ENCODE measurements at regions not wholly inside any gene's neighbourhood (a gene's known extent, or its start where the extent isn't known, plus 50 kb on each side); places are given as distances from the start of the nearest gene placed in this dataset.

DNA sequence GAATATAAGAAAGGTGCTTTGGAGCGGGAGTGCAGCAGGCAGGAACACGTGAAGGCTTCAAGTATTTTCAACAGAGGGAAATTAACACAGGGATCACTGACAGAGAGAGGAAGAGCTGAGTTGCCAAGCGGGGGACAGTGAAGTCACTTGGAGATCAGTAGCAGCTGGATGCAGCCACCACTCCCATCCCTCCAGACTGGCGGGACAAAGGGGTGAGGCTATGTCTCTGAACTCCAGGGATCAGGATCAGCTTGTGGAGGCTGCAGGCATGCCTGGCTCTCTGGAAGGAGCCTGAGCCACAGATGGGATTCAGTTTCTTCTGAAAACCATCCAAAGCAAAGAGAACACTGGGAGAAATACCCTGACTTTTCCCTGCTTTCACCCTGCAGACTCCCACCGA, 113.7 kb upstream of the IRX3 start:
- TF ChIP-seq EGR1 (IDR thresholded peaks at IDR 0.05) (no peak), TEAD4 (IDR thresholded peaks at IDR 0.05) (no peak), TAF1 (IDR thresholded peaks at IDR 0.05; ENCODE audit: low read depth) (no peak), ZBTB7A (IDR thresholded peaks at IDR 0.05; ENCODE audit: low read depth) (no peak), YY1 (IDR thresholded peaks at IDR 0.05; ENCODE audit: low read depth) (no peak), CREB1 (IDR thresholded peaks at IDR 0.05; ENCODE audit: low read depth) (no peak), CEBPB (IDR thresholded peaks at IDR 0.05) (no peak), TCF12 (IDR thresholded peaks at IDR 0.05; ENCODE audit: low read depth) (no peak), NFIC (IDR thresholded peaks at IDR 0.05) (no peak), EP300 (IDR thresholded peaks at IDR 0.05; ENCODE audit: borderline replicate concordance) (no peak), RAD21 (IDR thresholded peaks at IDR 0.05; ENCODE audit: low read depth) (no peak), FOXM1 (IDR thresholded peaks at IDR 0.05; ENCODE audit: borderline replicate concordance, low read depth) (no peak)
- TF ChIP-seq, protein P1, sequence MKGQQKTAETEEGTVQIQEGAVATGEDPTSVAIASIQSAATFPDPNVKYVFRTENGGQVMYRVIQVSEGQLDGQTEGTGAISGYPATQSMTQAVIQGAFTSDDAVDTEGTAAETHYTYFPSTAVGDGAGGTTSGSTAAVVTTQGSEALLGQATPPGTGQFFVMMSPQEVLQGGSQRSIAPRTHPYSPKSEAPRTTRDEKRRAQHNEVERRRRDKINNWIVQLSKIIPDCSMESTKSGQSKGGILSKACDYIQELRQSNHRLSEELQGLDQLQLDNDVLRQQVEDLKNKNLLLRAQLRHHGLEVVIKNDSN (IDR thresholded peaks at IDR 0.05), result no peak
- TF ChIP-seq, protein P2, sequence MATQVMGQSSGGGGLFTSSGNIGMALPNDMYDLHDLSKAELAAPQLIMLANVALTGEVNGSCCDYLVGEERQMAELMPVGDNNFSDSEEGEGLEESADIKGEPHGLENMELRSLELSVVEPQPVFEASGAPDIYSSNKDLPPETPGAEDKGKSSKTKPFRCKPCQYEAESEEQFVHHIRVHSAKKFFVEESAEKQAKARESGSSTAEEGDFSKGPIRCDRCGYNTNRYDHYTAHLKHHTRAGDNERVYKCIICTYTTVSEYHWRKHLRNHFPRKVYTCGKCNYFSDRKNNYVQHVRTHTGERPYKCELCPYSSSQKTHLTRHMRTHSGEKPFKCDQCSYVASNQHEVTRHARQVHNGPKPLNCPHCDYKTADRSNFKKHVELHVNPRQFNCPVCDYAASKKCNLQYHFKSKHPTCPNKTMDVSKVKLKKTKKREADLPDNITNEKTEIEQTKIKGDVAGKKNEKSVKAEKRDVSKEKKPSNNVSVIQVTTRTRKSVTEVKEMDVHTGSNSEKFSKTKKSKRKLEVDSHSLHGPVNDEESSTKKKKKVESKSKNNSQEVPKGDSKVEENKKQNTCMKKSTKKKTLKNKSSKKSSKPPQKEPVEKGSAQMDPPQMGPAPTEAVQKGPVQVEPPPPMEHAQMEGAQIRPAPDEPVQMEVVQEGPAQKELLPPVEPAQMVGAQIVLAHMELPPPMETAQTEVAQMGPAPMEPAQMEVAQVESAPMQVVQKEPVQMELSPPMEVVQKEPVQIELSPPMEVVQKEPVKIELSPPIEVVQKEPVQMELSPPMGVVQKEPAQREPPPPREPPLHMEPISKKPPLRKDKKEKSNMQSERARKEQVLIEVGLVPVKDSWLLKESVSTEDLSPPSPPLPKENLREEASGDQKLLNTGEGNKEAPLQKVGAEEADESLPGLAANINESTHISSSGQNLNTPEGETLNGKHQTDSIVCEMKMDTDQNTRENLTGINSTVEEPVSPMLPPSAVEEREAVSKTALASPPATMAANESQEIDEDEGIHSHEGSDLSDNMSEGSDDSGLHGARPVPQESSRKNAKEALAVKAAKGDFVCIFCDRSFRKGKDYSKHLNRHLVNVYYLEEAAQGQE (IDR thresholded peaks at IDR 0.05; ENCODE audit: low read depth), result no peak

DNA sequence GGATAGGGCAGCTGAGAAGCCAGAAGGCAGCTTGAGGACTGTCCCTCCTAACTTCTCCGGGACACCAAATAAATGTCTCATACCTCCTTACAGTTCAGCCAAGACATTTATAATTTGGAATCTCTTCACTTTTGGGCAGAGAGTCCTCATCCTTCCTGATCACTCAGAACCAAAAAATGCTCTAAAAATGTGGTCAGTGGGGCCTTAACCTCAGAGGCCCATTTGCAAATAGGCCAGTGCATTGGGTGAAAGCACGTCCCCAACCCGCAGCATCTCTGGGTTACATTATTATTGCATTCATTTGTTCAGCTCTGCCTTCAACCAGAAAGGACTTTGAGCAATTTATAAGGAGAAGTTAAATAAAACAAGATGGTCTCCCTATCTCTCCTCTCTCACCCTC, 112.4 kb upstream of the IRX3 start:
- TF ChIP-seq FOXM1 (IDR thresholded peaks at IDR 0.05; ENCODE audit: borderline replicate concordance, low read depth), result no peak
- TF ChIP-seq YY1 (IDR thresholded peaks at IDR 0.05; ENCODE audit: low read depth), result no peak
- no peak for TF ChIP-seq EP300 (IDR thresholded peaks at IDR 0.05; ENCODE audit: borderline replicate concordance)
- no peak for TF ChIP-seq ZBTB7A (IDR thresholded peaks at IDR 0.05; ENCODE audit: low read depth)
- TF ChIP-seq, protein P2 (IDR thresholded peaks at IDR 0.05; ENCODE audit: low read depth), result no peak
- TF ChIP-seq TAF1 (IDR thresholded peaks at IDR 0.05; ENCODE audit: low read depth), result no peak
- TF ChIP-seq TEAD4 (IDR thresholded peaks at IDR 0.05), result no peak
- TF ChIP-seq CREB1 (IDR thresholded peaks at IDR 0.05; ENCODE audit: low read depth), result no peak
- TF ChIP-seq, protein P3, sequence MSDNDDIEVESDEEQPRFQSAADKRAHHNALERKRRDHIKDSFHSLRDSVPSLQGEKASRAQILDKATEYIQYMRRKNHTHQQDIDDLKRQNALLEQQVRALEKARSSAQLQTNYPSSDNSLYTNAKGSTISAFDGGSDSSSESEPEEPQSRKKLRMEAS (IDR thresholded peaks at IDR 0.05), result no peak
- TF ChIP-seq, protein P1 (IDR thresholded peaks at IDR 0.05), result no peak
- TF ChIP-seq CEBPB (IDR thresholded peaks at IDR 0.05), result no peak
- TF ChIP-seq EGR1 (IDR thresholded peaks at IDR 0.05), result no peak
- TF ChIP-seq TCF12 (IDR thresholded peaks at IDR 0.05; ENCODE audit: low read depth), result no peak
- TF ChIP-seq RAD21 (IDR thresholded peaks at IDR 0.05; ENCODE audit: low read depth), result no peak
- TF ChIP-seq NFIC (IDR thresholded peaks at IDR 0.05), result no peak

DNA sequence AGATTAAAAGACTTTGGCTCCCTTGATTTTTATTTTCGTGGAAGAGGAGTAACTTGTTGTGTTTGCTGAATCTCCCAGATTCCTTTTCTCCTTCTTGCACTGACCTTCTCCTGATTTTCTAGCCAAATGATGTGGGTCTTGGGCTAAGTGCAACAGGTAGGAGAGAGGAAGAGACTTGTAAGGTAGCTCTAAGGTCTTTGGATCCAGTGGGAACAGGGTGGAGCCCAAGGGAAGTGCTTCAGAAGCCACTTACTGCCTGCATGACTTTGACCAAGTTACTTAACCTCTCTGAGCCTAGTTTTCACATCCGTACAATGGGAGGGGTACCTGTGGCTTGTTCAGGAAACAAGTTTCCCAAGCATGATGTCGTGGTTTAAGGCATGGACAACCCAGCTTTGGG, 111.3 kb upstream of the IRX3 start:
- TF ChIP-seq TCF12 (IDR thresholded peaks at IDR 0.05; ENCODE audit: low read depth), result no peak
- TF ChIP-seq, protein P3 (IDR thresholded peaks at IDR 0.05), result no peak

DNA sequence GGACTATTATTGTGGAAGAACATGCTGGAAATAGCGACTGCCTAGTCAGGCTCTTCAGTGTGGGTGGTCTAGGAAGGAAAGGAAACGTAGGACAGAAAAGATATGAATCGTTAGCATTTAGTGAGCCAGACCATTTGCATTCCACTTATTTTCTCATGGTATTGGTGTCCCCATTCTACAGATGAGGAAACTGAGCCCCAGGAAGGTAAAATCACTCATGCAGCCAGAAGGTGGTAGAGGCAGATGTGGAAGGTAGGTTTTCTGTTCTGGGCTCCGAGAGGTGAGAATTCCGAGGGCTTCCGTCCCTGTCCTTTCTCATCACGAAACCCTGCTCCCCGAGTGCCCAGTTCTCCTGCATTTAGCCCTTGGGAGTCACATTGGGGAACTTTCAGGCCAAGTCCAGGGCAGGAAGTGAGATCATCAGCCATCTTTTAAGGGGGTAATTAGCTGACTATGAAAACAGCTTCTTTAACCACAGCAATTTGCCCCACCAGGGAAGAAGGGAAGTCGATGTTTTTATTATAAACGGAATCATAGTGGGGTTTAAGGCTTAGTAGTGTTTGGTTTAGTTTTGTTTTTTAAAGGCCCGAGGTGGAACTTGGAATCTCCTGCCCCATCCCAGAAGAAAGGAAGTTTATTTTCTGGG, 110.7 kb upstream of the IRX3 start:
- no peak for TF ChIP-seq TAF1 (IDR thresholded peaks at IDR 0.05; ENCODE audit: low read depth)
- TF ChIP-seq RAD21 (IDR thresholded peaks at IDR 0.05; ENCODE audit: low read depth), result no peak
- TF ChIP-seq YY1 (IDR thresholded peaks at IDR 0.05; ENCODE audit: low read depth), result no peak
- no peak for TF ChIP-seq TCF12 (IDR thresholded peaks at IDR 0.05; ENCODE audit: low read depth)
- TF ChIP-seq TEAD4 (IDR thresholded peaks at IDR 0.05), result no peak
- TF ChIP-seq CEBPB (IDR thresholded peaks at IDR 0.05), result no peak
- no peak for TF ChIP-seq CREB1 (IDR thresholded peaks at IDR 0.05; ENCODE audit: low read depth)
- TF ChIP-seq EGR1 (IDR thresholded peaks at IDR 0.05), result no peak
- TF ChIP-seq, protein P1 (IDR thresholded peaks at IDR 0.05), result no peak
- TF ChIP-seq EP300 (IDR thresholded peaks at IDR 0.05; ENCODE audit: borderline replicate concordance), result no peak
- no peak for TF ChIP-seq ZBTB7A (IDR thresholded peaks at IDR 0.05; ENCODE audit: low read depth)
- TF ChIP-seq, protein P2 (IDR thresholded peaks at IDR 0.05; ENCODE audit: low read depth), result no peak
- TF ChIP-seq, protein P3 (IDR thresholded peaks at IDR 0.05), result no peak
- no peak for TF ChIP-seq NFIC (IDR thresholded peaks at IDR 0.05)
- TF ChIP-seq FOXM1 (IDR thresholded peaks at IDR 0.05; ENCODE audit: borderline replicate concordance, low read depth), result no peak
